KMS-11 (cell line): ENCODE measurements at regions not wholly inside any gene's neighbourhood (a gene's known extent, or its start where the extent isn't known, plus 50 kb on each side); places are given as distances from the start of the nearest gene placed in this dataset.

Source experiments
- H2AFZ ChIP-seq: fragments of 200-600 bp; sonication (generic); 2 replicates; pipeline ENCODE4 v1.6.1; 2016; ENCODE audit warnings: antibody characterized with exemption, mixed run types, low read depth
- H3K27ac ChIP-seq: fragments of 200-600 bp; sonication (generic); 2 replicates; pipeline ENCODE4 v1.6.1; 2016; ENCODE audit warnings: mild to moderate bottlenecking, mixed run types
- H3K27me3 ChIP-seq: fragments of 200-600 bp; sonication (generic); 2 replicates; pipeline ENCODE4 v1.6.1; 2017; ENCODE audit warnings: mild to moderate bottlenecking, low read depth, mixed run types, moderate library complexity; ENCODE audit not compliant: insufficient read depth
- H3K36me3 ChIP-seq: fragments of 200-600 bp; sonication (generic); 2 replicates; pipeline ENCODE4 v1.6.1; 2017; ENCODE audit warnings: mild to moderate bottlenecking, mixed run types; ENCODE audit not compliant: insufficient read depth
- H3K4me1 ChIP-seq: fragments of 200-600 bp; sonication (generic); 2 replicates; pipeline ENCODE4 v1.6.1; 2016; ENCODE audit warnings: mild to moderate bottlenecking, low read depth, mixed run types; ENCODE audit not compliant: poor library complexity, severe bottlenecking
- H3K4me2 ChIP-seq: fragments of 200-600 bp; sonication (generic); 2 replicates; pipeline ENCODE4 v1.7.0; 2016; ENCODE audit warnings: mild to moderate bottlenecking, mixed run types
- H3K4me3 ChIP-seq: fragments of 200-600 bp; sonication (generic); IDR thresholded peaks from 2 replicates; pipeline ENCODE4 v1.6.1; 2017; ENCODE audit warnings: low read depth, low read length, mixed read lengths; ENCODE audit not compliant: insufficient read depth
- H3K79me2 ChIP-seq: fragments of 200-600 bp; sonication (generic); 2 replicates; pipeline ENCODE4 v1.6.1; 2016; ENCODE audit warnings: low read depth, mixed run types; ENCODE audit not compliant: insufficient read depth
- H3K9ac ChIP-seq: fragments of 200-600 bp; sonication (generic); 2 replicates; pipeline ENCODE4 v1.6.1; 2016; ENCODE audit warnings: mild to moderate bottlenecking, mixed run types
- H4K20me1 ChIP-seq: fragments of 200-600 bp; sonication (generic); 2 replicates; pipeline ENCODE4 v1.6.1; 2016; ENCODE audit warnings: mild to moderate bottlenecking, mixed run types; ENCODE audit not compliant: insufficient read depth
- CTCF ChIP-seq: fragments of 200-600 bp; sonication (generic); conservative IDR thresholded peaks from 2 replicates; pipeline ENCODE4 v1.6.1; 2017; ENCODE audit warnings: low read depth, mild to moderate bottlenecking, antibody characterized with exemption, low read length, moderate library complexity, mixed read lengths

GRCh38 chr22:48595511-48595905 is 1232.2 kb downstream of the BRD1 start:
- Histone ChIP-seq H3K9ac (no peak overlapping the region), H3K27ac (no peak overlapping the region), H3K27me3 (no peaks in the 10 kb centered on the region), H3K4me1 (no peaks in the 10 kb centered on the region), H3K79me2 (no peaks in the 10 kb centered on the region), H3K36me3 (no peaks in the 10 kb centered on the region), H3K4me3 (no peak overlapping the region), H2AFZ (no peak overlapping the region), H3K4me2 (no peak overlapping the region), H4K20me1 (no peaks in the 10 kb centered on the region)
- no peak for TF ChIP-seq CTCF

DNA sequence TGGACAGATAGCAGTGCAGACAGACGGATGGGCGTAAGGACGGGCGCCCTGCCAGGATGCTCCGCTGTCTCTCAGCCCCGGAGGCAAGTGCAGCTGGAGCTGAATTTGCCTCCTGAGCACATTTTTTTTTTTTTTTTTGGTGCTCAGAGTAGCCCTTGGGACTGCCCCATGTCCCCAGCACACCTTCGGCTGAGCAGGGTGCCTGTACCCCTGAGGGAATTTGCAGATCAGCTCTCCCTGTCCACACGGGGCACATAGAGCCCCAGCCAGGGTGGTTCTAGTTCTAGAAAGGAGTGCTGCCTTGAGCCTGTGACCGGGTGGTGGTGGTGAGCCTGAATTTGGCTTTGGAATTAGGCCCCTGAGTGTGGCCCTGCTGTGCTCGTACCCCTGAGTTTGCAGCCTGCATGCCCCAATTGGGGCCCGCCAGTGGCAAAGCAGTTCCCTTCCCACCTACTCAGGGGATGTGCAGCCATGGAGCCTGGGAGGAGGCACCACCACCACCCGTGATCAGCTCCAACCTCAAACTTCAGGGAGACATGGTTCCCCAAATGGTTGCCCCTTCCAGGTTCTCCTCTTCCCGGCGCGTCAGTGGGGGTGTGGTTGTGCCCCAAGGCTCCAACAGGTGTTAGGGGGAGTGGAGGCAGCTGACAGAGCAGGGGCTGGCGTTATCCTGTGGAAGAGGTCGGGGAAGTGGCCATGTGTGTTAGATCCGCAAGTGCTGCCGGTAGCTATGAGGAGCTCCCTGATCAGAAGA is 1232.7 kb downstream of the BRD1 start:
- Histone ChIP-seq H3K36me3 (no peaks in the 10 kb centered on the region), H3K4me2 (no peak overlapping the region), H3K4me1 (no peaks in the 10 kb centered on the region), H3K4me3 (no peak overlapping the region), H2AFZ (no peak overlapping the region), H4K20me1 (no peaks in the 10 kb centered on the region), H3K9ac (no peak overlapping the region), H3K79me2 (no peaks in the 10 kb centered on the region), H3K27me3 (no peaks in the 10 kb centered on the region), H3K27ac (no peak overlapping the region)
- TF ChIP-seq CTCF, result no peak

- Histone ChIP-seq H3K36me3 (no peaks in the 10 kb centered on the region), H3K27me3 (no peaks in the 10 kb centered on the region), H3K27ac (no peak overlapping the region), H4K20me1 (no peaks in the 10 kb centered on the region), H2AFZ (no peak overlapping the region), H3K4me2 (no peak overlapping the region), H3K4me1 (no peaks in the 10 kb centered on the region), H3K79me2 (no peaks in the 10 kb centered on the region), H3K4me3 (no peak overlapping the region), H3K9ac (no peak overlapping the region)
- TF ChIP-seq CTCF, result no peak
These were observed 1233.5 kb downstream of the BRD1 start for GRCh38 chr22:48594016-48594756.

- H2AFZ ChIP-seq, result no peak overlapping the region
- H3K36me3 ChIP-seq, result no peaks in the 10 kb centered on the region
- no peaks in the 10 kb centered on the region for H3K79me2 ChIP-seq
- H3K4me3 ChIP-seq, result no peak overlapping the region
- H3K27ac ChIP-seq, result no peak overlapping the region
- no peak for TF ChIP-seq CTCF
- H4K20me1 ChIP-seq, result no peaks in the 10 kb centered on the region
- no peak overlapping the region for H3K9ac ChIP-seq
- H3K4me2 ChIP-seq, result no peak overlapping the region
- H3K27me3 ChIP-seq, result no peaks in the 10 kb centered on the region
- H3K4me1 ChIP-seq, result no peaks in the 10 kb centered on the region
These were observed 1234.1 kb downstream of the BRD1 start for GRCh38 chr22:48593551-48593950.
